Neural cell (in vitro differentiated cells): ENCODE measurements at regions not wholly inside any gene's neighbourhood (a gene's known extent, or its start where the extent isn't known, plus 50 kb on each side); places are given as distances from the start of the nearest gene placed in this dataset.

Experiments used
- EP300 ChIP-seq: fragments of 450-650 bp; conservative IDR thresholded peaks from 2 replicates; pipeline ENCODE4 v1.6.1; 2014; ENCODE audit warnings: antibody characterized with exemption, mild to moderate bottlenecking, moderate library complexity; ENCODE audit not compliant: poor library complexity, severe bottlenecking
- EZH2 ChIP-seq: fragments of 200-600, 300-800 bp; shearing (Covaris generic), sonication (generic); IDR thresholded peaks from 2 replicates; pipeline ENCODE4 v1.6.1; 2014; ENCODE audit warnings: antibody characterized with exemption, low read length, borderline replicate concordance, mild to moderate bottlenecking; ENCODE audit not compliant: insufficient read depth, poor library complexity, severe bottlenecking
- MXI1 ChIP-seq: fragments of 450-650 bp; conservative IDR thresholded peaks from 2 replicates; pipeline ENCODE4 v1.6.1; 2014; ENCODE audit warnings: antibody characterized with exemption, mild to moderate bottlenecking; ENCODE audit not compliant: poor library complexity, severe bottlenecking
- POLR2AphosphoS5 ChIP-seq: IDR thresholded peaks from 2 replicates; pipeline ENCODE4 v1.6.1; 2012
- RAD21 ChIP-seq: fragments of 450-650 bp; conservative IDR thresholded peaks from 2 replicates; pipeline ENCODE4 v1.6.1; 2014; ENCODE audit warnings: antibody characterized with exemption, mild to moderate bottlenecking, moderate library complexity
- SMC3 ChIP-seq: fragments of 450-650 bp; conservative IDR thresholded peaks from 2 replicates; pipeline ENCODE4 v1.6.1; 2014; ENCODE audit warnings: antibody characterized with exemption, mild to moderate bottlenecking, moderate library complexity; ENCODE audit not compliant: poor library complexity
- TAF1 ChIP-seq: IDR thresholded peaks from 2 replicates; pipeline ENCODE4 v1.6.1; 2012; ENCODE audit warnings: low read depth
- TF ChIP-seq, protein P1 (sequence below): fragments of 450-650 bp; IDR thresholded peaks from 2 replicates; pipeline ENCODE4 v1.5.1; 2014; ENCODE audit warnings: antibody characterized with exemption, mild to moderate bottlenecking, moderate library complexity; ENCODE audit not compliant: poor library complexity, severe bottlenecking
- TF ChIP-seq, protein P2 (sequence below): IDR thresholded peaks from 2 replicates; pipeline ENCODE4 v1.6.1; 2012; ENCODE audit warnings: borderline replicate concordance

DNA sequence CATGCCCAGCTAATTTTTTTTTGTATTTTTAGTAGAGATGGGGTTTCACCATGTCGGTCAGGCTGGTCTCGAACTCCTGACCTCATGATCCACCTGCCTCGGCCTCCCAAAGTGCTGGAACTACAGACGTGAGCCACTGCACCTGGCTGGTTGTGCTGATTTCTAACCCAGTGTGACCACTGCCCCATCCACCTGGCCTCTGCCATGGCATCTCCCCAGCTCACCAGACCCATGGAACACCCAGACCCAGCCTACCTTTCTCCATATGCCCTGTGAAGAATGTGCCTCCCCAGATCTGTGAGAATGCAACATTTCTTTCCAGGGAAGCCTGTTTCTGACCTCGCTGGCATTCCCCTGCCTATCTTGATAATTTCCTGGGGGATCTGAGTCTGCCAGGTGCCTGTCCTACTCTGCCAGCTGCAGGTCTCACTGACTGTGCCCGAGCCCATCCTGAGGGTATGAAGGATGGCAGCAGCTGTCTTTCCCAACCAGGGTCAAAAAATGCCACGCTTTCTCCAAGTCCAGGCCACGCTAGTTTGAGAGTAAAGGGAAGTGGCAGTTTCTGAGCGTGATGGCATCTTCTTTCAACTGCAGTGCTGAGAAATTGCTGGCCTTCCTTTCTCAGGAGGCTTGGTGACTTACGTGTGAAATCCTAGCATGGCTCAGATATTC is 324.4 kb upstream of the ZNF32 start:
- TF ChIP-seq, protein P1, sequence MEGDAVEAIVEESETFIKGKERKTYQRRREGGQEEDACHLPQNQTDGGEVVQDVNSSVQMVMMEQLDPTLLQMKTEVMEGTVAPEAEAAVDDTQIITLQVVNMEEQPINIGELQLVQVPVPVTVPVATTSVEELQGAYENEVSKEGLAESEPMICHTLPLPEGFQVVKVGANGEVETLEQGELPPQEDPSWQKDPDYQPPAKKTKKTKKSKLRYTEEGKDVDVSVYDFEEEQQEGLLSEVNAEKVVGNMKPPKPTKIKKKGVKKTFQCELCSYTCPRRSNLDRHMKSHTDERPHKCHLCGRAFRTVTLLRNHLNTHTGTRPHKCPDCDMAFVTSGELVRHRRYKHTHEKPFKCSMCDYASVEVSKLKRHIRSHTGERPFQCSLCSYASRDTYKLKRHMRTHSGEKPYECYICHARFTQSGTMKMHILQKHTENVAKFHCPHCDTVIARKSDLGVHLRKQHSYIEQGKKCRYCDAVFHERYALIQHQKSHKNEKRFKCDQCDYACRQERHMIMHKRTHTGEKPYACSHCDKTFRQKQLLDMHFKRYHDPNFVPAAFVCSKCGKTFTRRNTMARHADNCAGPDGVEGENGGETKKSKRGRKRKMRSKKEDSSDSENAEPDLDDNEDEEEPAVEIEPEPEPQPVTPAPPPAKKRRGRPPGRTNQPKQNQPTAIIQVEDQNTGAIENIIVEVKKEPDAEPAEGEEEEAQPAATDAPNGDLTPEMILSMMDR = no peak
- TF ChIP-seq, protein P2, sequence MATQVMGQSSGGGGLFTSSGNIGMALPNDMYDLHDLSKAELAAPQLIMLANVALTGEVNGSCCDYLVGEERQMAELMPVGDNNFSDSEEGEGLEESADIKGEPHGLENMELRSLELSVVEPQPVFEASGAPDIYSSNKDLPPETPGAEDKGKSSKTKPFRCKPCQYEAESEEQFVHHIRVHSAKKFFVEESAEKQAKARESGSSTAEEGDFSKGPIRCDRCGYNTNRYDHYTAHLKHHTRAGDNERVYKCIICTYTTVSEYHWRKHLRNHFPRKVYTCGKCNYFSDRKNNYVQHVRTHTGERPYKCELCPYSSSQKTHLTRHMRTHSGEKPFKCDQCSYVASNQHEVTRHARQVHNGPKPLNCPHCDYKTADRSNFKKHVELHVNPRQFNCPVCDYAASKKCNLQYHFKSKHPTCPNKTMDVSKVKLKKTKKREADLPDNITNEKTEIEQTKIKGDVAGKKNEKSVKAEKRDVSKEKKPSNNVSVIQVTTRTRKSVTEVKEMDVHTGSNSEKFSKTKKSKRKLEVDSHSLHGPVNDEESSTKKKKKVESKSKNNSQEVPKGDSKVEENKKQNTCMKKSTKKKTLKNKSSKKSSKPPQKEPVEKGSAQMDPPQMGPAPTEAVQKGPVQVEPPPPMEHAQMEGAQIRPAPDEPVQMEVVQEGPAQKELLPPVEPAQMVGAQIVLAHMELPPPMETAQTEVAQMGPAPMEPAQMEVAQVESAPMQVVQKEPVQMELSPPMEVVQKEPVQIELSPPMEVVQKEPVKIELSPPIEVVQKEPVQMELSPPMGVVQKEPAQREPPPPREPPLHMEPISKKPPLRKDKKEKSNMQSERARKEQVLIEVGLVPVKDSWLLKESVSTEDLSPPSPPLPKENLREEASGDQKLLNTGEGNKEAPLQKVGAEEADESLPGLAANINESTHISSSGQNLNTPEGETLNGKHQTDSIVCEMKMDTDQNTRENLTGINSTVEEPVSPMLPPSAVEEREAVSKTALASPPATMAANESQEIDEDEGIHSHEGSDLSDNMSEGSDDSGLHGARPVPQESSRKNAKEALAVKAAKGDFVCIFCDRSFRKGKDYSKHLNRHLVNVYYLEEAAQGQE = no peak
- no peak for TF ChIP-seq RAD21
- TF ChIP-seq POLR2AphosphoS5 = no peak
- no peak for TF ChIP-seq EZH2
- no peak for TF ChIP-seq TAF1
- no peak for TF ChIP-seq EP300
- TF ChIP-seq SMC3 = no peak
- TF ChIP-seq MXI1 = no peak
